ENCODE measurements at regions not wholly inside any gene's neighbourhood (a gene's known extent, or its start where the extent isn't known, plus 50 kb on each side); places are given as distances from the start of the nearest gene placed in this dataset.
A peak's percentile ranks its signal among the peaks of the same experiment; 100 is the strongest.

GRCh38 chr6:82056567-82056966 lies 191.0 kb downstream of the IBTK start:
- Histone ChIP-seq H3K9ac (ENCODE audit: low read length) (no peak overlapping the region), H3K4me2 (ENCODE audit: low read length) (no peak overlapping the region), H3K4me1 (ENCODE audit: low read length) (peaks cover 6% of the 10 kb centered on the region; the same call in 1 of the 2 replicates), H3K27ac (ENCODE audit: low read length) (no peak overlapping the region), H3K9me3 (ENCODE audit: insufficient read depth, low read length) (no peaks in the 10 kb centered on the region; the same call in 1 of the 2 replicates), H3K36me3 (replicated peaks; ENCODE audit: low read depth, low read length) (peaks cover 6% of the 10 kb centered on the region), H4K20me1 (ENCODE audit: insufficient read depth, low read length) (no peaks in the 10 kb centered on the region), H3K4me3 (ENCODE audit: low read length) (no peak overlapping the region), H3K79me2 (ENCODE audit: low read length) (no peaks in the 10 kb centered on the region), H3K27me3 (ENCODE audit: low read depth, low read length) (no peaks in the 10 kb centered on the region), H2AFZ (ENCODE audit: low read depth, low read length) (no peak overlapping the region)
- TF ChIP-seq, protein P1, sequence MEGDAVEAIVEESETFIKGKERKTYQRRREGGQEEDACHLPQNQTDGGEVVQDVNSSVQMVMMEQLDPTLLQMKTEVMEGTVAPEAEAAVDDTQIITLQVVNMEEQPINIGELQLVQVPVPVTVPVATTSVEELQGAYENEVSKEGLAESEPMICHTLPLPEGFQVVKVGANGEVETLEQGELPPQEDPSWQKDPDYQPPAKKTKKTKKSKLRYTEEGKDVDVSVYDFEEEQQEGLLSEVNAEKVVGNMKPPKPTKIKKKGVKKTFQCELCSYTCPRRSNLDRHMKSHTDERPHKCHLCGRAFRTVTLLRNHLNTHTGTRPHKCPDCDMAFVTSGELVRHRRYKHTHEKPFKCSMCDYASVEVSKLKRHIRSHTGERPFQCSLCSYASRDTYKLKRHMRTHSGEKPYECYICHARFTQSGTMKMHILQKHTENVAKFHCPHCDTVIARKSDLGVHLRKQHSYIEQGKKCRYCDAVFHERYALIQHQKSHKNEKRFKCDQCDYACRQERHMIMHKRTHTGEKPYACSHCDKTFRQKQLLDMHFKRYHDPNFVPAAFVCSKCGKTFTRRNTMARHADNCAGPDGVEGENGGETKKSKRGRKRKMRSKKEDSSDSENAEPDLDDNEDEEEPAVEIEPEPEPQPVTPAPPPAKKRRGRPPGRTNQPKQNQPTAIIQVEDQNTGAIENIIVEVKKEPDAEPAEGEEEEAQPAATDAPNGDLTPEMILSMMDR (IDR thresholded peaks at IDR 0.05; ENCODE audit: low read depth, low read length) = no peak; the same call in 1 of the 2 replicates
- TF ChIP-seq EZH2phosphoT487 (IDR thresholded peaks at IDR 0.05; ENCODE audit: low read depth) = no peak

DNA sequence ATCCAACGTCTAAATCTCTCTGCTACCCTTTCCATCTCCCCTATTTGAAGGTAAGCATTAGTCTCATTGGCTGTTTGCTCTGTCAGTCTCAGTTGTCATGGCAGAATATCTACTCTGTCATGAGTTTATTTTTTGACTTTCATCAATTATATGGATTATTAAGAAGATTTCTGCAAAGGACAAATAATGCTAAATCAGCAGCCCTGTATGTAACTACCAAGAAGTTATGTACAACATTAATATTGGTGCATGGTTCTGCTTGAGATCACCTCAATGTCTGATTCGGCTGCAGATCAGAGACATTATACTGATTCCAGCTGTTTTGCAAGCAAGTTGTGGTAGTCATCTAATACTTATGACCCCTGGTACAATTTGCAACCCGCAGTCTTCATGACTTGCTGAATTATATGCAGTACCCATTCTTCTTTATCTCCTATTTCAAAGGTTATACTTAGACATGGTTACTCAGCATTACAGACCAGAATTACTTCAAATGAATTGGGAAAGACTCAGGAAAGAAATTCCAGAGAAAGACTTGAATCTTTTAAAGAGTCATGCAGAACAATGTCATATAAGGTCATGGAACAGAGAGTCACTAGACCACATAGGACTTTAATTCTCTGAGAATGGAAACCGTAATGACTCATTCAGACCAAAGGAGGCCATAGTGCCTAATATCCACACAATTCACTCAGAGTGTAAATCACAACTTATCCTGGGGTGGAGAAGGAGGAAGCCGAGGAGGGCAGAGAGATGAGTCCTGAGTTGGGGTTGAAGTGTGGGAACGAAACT lies 201.4 kb downstream of the IBTK start:
- H3K4me1 ChIP-seq (ENCODE audit: low read length) = peaks cover 5% of the 10 kb centered on the region; the same call in 1 of the 2 replicates
- H3K27me3 ChIP-seq (ENCODE audit: low read depth, low read length) = no peaks in the 10 kb centered on the region

DNA sequence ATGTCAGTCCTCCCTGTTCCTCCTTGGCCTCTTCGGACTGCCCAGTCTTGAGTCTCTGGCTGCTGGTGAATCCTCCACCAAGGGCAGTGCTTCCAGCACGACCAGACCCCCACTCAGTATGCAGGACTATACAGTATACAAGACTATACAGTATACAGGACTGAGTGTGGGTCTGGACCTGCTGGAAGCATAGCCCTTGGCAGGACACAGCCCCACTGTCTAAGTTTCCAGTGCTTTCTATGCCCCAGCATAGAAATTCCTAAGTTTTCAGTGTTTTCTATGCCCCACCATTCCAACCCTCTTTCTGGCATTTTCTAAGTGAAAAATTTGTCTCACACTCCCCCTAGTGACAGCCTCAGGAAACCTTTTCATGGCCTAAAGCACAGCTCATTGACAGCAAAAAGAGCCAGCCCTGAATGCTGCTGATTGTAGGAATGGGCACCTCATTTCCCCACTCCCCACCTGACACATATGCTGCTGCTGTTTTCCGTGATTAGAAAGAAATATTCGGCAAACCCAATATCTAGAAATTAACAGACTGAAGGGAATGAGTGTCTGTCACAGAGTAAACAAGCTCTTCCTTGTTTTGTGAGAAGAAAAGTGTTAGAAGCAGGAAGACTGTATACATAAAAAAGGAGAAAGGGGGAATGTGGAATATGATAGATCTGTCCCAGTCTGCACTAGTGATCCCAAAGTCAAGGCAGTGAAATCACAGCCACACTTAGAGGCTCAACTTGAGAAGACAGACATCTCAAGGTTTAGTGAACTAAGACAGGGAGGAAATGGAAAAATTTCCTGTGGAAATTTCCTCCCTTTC lies 206.9 kb downstream of the IBTK start:
- H3K9ac ChIP-seq (ENCODE audit: low read length) = peak overlapping the region; percentile 15; the same call in 1 of the 2 replicates
- H3K79me2 ChIP-seq (ENCODE audit: low read length) = no peaks in the 10 kb centered on the region
- H2AFZ ChIP-seq (ENCODE audit: low read depth, low read length) = peak overlapping the region; percentile 90
- H3K27me3 ChIP-seq (ENCODE audit: low read depth, low read length) = no peaks in the 10 kb centered on the region
- no peak overlapping the region for H3K4me3 ChIP-seq (ENCODE audit: low read length)
- TF ChIP-seq EZH2phosphoT487 (IDR thresholded peaks at IDR 0.05; ENCODE audit: low read depth) = no peak
- TF ChIP-seq, protein P1 (IDR thresholded peaks at IDR 0.05; ENCODE audit: low read depth, low read length) = peak; percentile 93
- peak overlapping the region; percentile 19 for H3K4me2 ChIP-seq (ENCODE audit: low read length)
- H3K27ac ChIP-seq (ENCODE audit: low read length) = no peak overlapping the region; the same call in 1 of the 2 replicates
- H4K20me1 ChIP-seq (ENCODE audit: insufficient read depth, low read length) = no peaks in the 10 kb centered on the region
- no peaks in the 10 kb centered on the region for H3K36me3 ChIP-seq (replicated peaks; ENCODE audit: low read depth, low read length)
- H3K9me3 ChIP-seq (ENCODE audit: insufficient read depth, low read length) = no peaks in the 10 kb centered on the region
- peaks cover 12% of the 10 kb centered on the region for H3K4me1 ChIP-seq (ENCODE audit: low read length)

More for the DNA sequence above, 201.4 kb downstream of the IBTK start:
- Histone ChIP-seq H4K20me1 (ENCODE audit: insufficient read depth, low read length) (no peaks in the 10 kb centered on the region), H3K9ac (ENCODE audit: low read length) (no peak overlapping the region), H3K27ac (ENCODE audit: low read length) (no peak overlapping the region), H2AFZ (ENCODE audit: low read depth, low read length) (no peak overlapping the region), H3K9me3 (ENCODE audit: insufficient read depth, low read length) (no peaks in the 10 kb centered on the region), H3K4me2 (ENCODE audit: low read length) (no peak overlapping the region), H3K4me3 (ENCODE audit: low read length) (no peak overlapping the region), H3K36me3 (replicated peaks; ENCODE audit: low read depth, low read length) (no peaks in the 10 kb centered on the region), H3K79me2 (ENCODE audit: low read length) (no peaks in the 10 kb centered on the region)
- TF ChIP-seq, protein P1 (IDR thresholded peaks at IDR 0.05; ENCODE audit: low read depth, low read length) = no peak
- no peak for TF ChIP-seq EZH2phosphoT487 (IDR thresholded peaks at IDR 0.05; ENCODE audit: low read depth)

DNA sequence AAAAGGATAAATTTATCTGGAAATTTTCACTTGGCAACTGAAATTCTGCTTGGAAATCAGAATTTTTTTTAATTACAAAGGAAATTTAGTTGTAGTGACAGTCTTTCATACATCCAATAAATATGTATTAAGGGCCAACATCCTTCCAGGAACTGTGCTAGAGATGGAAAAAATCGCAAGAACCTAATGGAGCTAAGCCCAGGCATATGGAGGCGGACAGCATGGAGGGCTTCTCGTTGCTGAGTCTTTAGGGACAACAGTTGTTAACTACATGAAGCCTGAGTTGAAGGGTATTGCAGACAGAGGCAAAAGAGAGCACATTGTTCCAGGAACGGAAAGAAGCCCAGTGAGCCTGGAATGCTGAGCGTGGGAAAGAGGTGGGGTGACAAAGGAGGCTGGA lies 208.9 kb downstream of the IBTK start:
- H3K36me3 ChIP-seq (replicated peaks; ENCODE audit: low read depth, low read length) = no peaks in the 10 kb centered on the region
- H3K27me3 ChIP-seq (ENCODE audit: low read depth, low read length) = no peaks in the 10 kb centered on the region
- no peak overlapping the region for H3K4me2 ChIP-seq (ENCODE audit: low read length)
- peaks cover 21% of the 10 kb centered on the region for H3K4me1 ChIP-seq (ENCODE audit: low read length)
- H3K79me2 ChIP-seq (ENCODE audit: low read length) = no peaks in the 10 kb centered on the region
- no peak overlapping the region for H3K27ac ChIP-seq (ENCODE audit: low read length)
- no peak overlapping the region for H2AFZ ChIP-seq (ENCODE audit: low read depth, low read length)
- no peak overlapping the region for H3K9ac ChIP-seq (ENCODE audit: low read length)
- H4K20me1 ChIP-seq (ENCODE audit: insufficient read depth, low read length) = no peaks in the 10 kb centered on the region
- no peak for TF ChIP-seq EZH2phosphoT487 (IDR thresholded peaks at IDR 0.05; ENCODE audit: low read depth)
- TF ChIP-seq, protein P1 (IDR thresholded peaks at IDR 0.05; ENCODE audit: low read depth, low read length) = no peak
- H3K9me3 ChIP-seq (ENCODE audit: insufficient read depth, low read length) = no peaks in the 10 kb centered on the region
- H3K4me3 ChIP-seq (ENCODE audit: low read length) = no peak overlapping the region
